HCEC 1CT (cell line): ENCODE measurements at regions not wholly inside any gene's neighbourhood (a gene's known extent, or its start where the extent isn't known, plus 50 kb on each side); places are given as distances from the start of the nearest gene placed in this dataset.
"Not testable (repeated sequence)": the region's sequence is repeated elsewhere in the genome, so short reads cannot be mapped to it uniquely, and the experiment has no call there.

Source experiments
- DNase-seq: peaks from one replicate; pipeline ENCODE4 v3.0.0-alpha.2; 2017

- no peak for DNase-seq
Observed at GRCh38 chr3:31053299-31053698, 158.8 kb upstream of the GADL1 start.

- peak; percentile 48 for DNase-seq
Observed at GRCh38 chr3:31054032-31054431, 159.6 kb upstream of the GADL1 start.

- no peak for DNase-seq
Observed at GRCh38 chr3:31055757-31056156, 161.3 kb upstream of the GADL1 start.

GRCh38 chr3:31057891-31058290 is 163.4 kb upstream of the GADL1 start:
- DNase-seq = no peak

- DNase-seq = peak; percentile 4
Observed at GRCh38 chr3:31064021-31064420, 169.6 kb upstream of the GADL1 start.

- DNase-seq = no peak
Observed at GRCh38 chr3:31065765-31066164, 171.3 kb upstream of the GADL1 start.

- DNase-seq = peak; percentile 83
Observed at GRCh38 chr3:31067004-31067403, 172.5 kb upstream of the GADL1 start.

GRCh38 chr3:31075471-31075870 is 181.0 kb upstream of the GADL1 start:
- no peak for DNase-seq

- no peak for DNase-seq
Observed at GRCh38 chr3:31075876-31076275, 181.4 kb upstream of the GADL1 start.

GRCh38 chr3:31077021-31077601 is 182.7 kb upstream of the GADL1 start:
- DNase-seq = peak; percentile 96

- peak; percentile 72 for DNase-seq
Observed at GRCh38 chr3:31077826-31078225, 183.4 kb upstream of the GADL1 start.

- peak; percentile 36 for DNase-seq
Observed at GRCh38 chr3:31079689-31080088, 185.2 kb upstream of the GADL1 start.

GRCh38 chr3:31081018-31081662 is 186.7 kb upstream of the GADL1 start:
- no peak for DNase-seq

GRCh38 chr3:31086148-31086547 is 191.7 kb upstream of the GADL1 start:
- no peak for DNase-seq

GRCh38 chr3:31086698-31087097 is 192.2 kb upstream of the GADL1 start:
- DNase-seq = no peak

GRCh38 chr3:31091748-31092147 is 197.3 kb upstream of the GADL1 start:
- DNase-seq = no peak

- DNase-seq = no peak
Observed at GRCh38 chr3:31092748-31093589, 198.5 kb upstream of the GADL1 start.

- DNase-seq = no peak
Observed at GRCh38 chr3:31093606-31094005, 199.1 kb upstream of the GADL1 start.

- DNase-seq = no peak
Observed at GRCh38 chr3:31094048-31094447, 199.6 kb upstream of the GADL1 start.

GRCh38 chr3:31095255-31095654 is 200.8 kb upstream of the GADL1 start:
- no peak for DNase-seq

- DNase-seq = no peak
Observed at GRCh38 chr3:31096661-31097395, 202.4 kb upstream of the GADL1 start.

GRCh38 chr3:31100519-31100918 is 206.1 kb upstream of the GADL1 start:
- no peak for DNase-seq

GRCh38 chr3:31101285-31101684 is 206.8 kb upstream of the GADL1 start:
- DNase-seq = not testable (repeated sequence)
